Memory B cell (primary cell): ENCODE measurements at regions not wholly inside any gene's neighbourhood (a gene's known extent, or its start where the extent isn't known, plus 50 kb on each side); places are given as distances from the start of the nearest gene placed in this dataset.
"Not testable (repeated sequence)": the region's sequence is repeated elsewhere in the genome, so short reads cannot be mapped to it uniquely, and the experiment has no call there.

Source experiments
- ATAC-seq: fragments of 150-1000 bp; cut with Tn5 transposase; 2 replicates; pipeline ENCODE4 v1.10.0; 2021; ENCODE audit warnings: low read depth, mild to moderate bottlenecking, moderate library complexity
- DNase-seq, 2 donors: peaks; one replicate each; pipeline ENCODE4 v3.0.0; 2022; ENCODE audit warnings: low spot score in 2 of 2
- H3K27ac Mint-ChIP-seq: one replicate; pipeline ENCODE4 v1.8.0; 2022; ENCODE audit warnings: mild to moderate bottlenecking, moderate library complexity, mixed read lengths
- H3K27me3 Mint-ChIP-seq: one replicate; pipeline ENCODE4 v1.8.0; 2022; ENCODE audit warnings: mixed read lengths
- H3K36me3 Mint-ChIP-seq: one replicate; pipeline ENCODE4 v1.8.0; 2022; ENCODE audit warnings: mild to moderate bottlenecking, mixed read lengths
- H3K4me1 Mint-ChIP-seq: one replicate; pipeline ENCODE4 v1.8.0; 2022; ENCODE audit warnings: mixed read lengths
- H3K4me3 Mint-ChIP-seq: one replicate; pipeline ENCODE4 v1.8.0; 2022; ENCODE audit warnings: mild to moderate bottlenecking, moderate library complexity, mixed read lengths
- H3K9me3 Mint-ChIP-seq: one replicate; pipeline ENCODE4 v1.8.0; 2022; ENCODE audit warnings: mixed read lengths

GRCh38 chr13:24982333-24982999 is 113.5 kb upstream of the PABPC3 start:
- no peaks in the 10 kb centered on the region for H3K9me3 Mint-ChIP-seq
- H3K36me3 Mint-ChIP-seq: no peaks in the 10 kb centered on the region
- peaks cover 4% of the 10 kb centered on the region for H3K4me1 Mint-ChIP-seq
- peaks cover 9% of the 10 kb centered on the region for H3K27me3 Mint-ChIP-seq
- ATAC-seq (no peak), DNase-seq (no peak)
- H3K27ac Mint-ChIP-seq: no peak overlapping the region
- no peak overlapping the region for H3K4me3 Mint-ChIP-seq

- Mint-ChIP-seq H3K9me3 (no peaks in the 10 kb centered on the region), H3K27me3 (peaks cover 10% of the 10 kb centered on the region), H3K36me3 (no peaks in the 10 kb centered on the region), H3K27ac (no peak overlapping the region), H3K4me3 (no peak overlapping the region), H3K4me1 (peaks cover 4% of the 10 kb centered on the region)
- no peak for DNase-seq
- no peak for ATAC-seq
These were observed 112.8 kb upstream of the PABPC3 start for GRCh38 chr13:24983094-24983493.

- H3K36me3 Mint-ChIP-seq: no peaks in the 10 kb centered on the region
- peaks cover 4% of the 10 kb centered on the region for H3K4me1 Mint-ChIP-seq
- no peak for ATAC-seq
- H3K27me3 Mint-ChIP-seq: peaks cover 10% of the 10 kb centered on the region
- H3K9me3 Mint-ChIP-seq: no peaks in the 10 kb centered on the region
- H3K27ac Mint-ChIP-seq: no peak overlapping the region
- H3K4me3 Mint-ChIP-seq: no peak overlapping the region
- no peak for DNase-seq
These were observed 111.8 kb upstream of the PABPC3 start for GRCh38 chr13:24984134-24984533.

GRCh38 chr13:24985107-24985506 is 110.8 kb upstream of the PABPC3 start:
- H3K4me1 Mint-ChIP-seq: peaks cover 4% of the 10 kb centered on the region
- H3K36me3 Mint-ChIP-seq: no peaks in the 10 kb centered on the region
- DNase-seq (no peak), ATAC-seq (no peak)
- H3K27ac Mint-ChIP-seq: no peak overlapping the region
- H3K9me3 Mint-ChIP-seq: no peaks in the 10 kb centered on the region
- no peak overlapping the region for H3K4me3 Mint-ChIP-seq
- H3K27me3 Mint-ChIP-seq: peaks cover 10% of the 10 kb centered on the region

- ATAC-seq (no peak), DNase-seq (no peak)
- H3K4me1 Mint-ChIP-seq: peaks cover 4% of the 10 kb centered on the region
- H3K4me3 Mint-ChIP-seq: no peak overlapping the region
- peaks cover 13% of the 10 kb centered on the region for H3K27me3 Mint-ChIP-seq
- H3K27ac Mint-ChIP-seq: no peak overlapping the region
- H3K36me3 Mint-ChIP-seq: no peaks in the 10 kb centered on the region
- H3K9me3 Mint-ChIP-seq: no peaks in the 10 kb centered on the region
These were observed 110.0 kb upstream of the PABPC3 start for GRCh38 chr13:24985896-24986295.

- DNase-seq: no peak
- no peak overlapping the region for H3K4me3 Mint-ChIP-seq
- H3K27ac Mint-ChIP-seq: no peak overlapping the region
- no peak for ATAC-seq
- H3K27me3 Mint-ChIP-seq: peaks cover 16% of the 10 kb centered on the region
- peaks cover 4% of the 10 kb centered on the region for H3K4me1 Mint-ChIP-seq
- no peaks in the 10 kb centered on the region for H3K9me3 Mint-ChIP-seq
- H3K36me3 Mint-ChIP-seq: no peaks in the 10 kb centered on the region
These were observed 109.1 kb upstream of the PABPC3 start for GRCh38 chr13:24986826-24987225.

GRCh38 chr13:24989959-24990358 is 106.0 kb upstream of the PABPC3 start:
- H3K4me1 Mint-ChIP-seq, H3K36me3 Mint-ChIP-seq, H3K9me3 Mint-ChIP-seq, ATAC-seq, H3K4me3 Mint-ChIP-seq, H3K27me3 Mint-ChIP-seq, H3K27ac Mint-ChIP-seq, DNase-seq: not testable (repeated sequence)

GRCh38 chr13:24992946-24993345 is 103.0 kb upstream of the PABPC3 start:
- H3K9me3 Mint-ChIP-seq, H3K27me3 Mint-ChIP-seq, H3K4me1 Mint-ChIP-seq, H3K4me3 Mint-ChIP-seq, ATAC-seq, H3K36me3 Mint-ChIP-seq, H3K27ac Mint-ChIP-seq, DNase-seq: not testable (repeated sequence)

- peak; percentile 91 for ATAC-seq
- peak; percentile 43 to 72 for DNase-seq
- Mint-ChIP-seq H3K27me3 (peaks cover 19% of the 10 kb centered on the region), H3K27ac (no peak overlapping the region), H3K4me3 (no peak overlapping the region), H3K36me3 (no peaks in the 10 kb centered on the region), H3K4me1 (peaks cover 6% of the 10 kb centered on the region), H3K9me3 (no peaks in the 10 kb centered on the region)
These were observed 100.6 kb upstream of the PABPC3 start for GRCh38 chr13:24995225-24995804.

- no peaks in the 10 kb centered on the region for H3K9me3 Mint-ChIP-seq
- DNase-seq: peak in 1 of 2 donors; percentile 30
- no peak for ATAC-seq
- H3K27me3 Mint-ChIP-seq: peaks cover 20% of the 10 kb centered on the region
- H3K27ac Mint-ChIP-seq: no peak overlapping the region
- peaks cover 6% of the 10 kb centered on the region for H3K4me1 Mint-ChIP-seq
- H3K4me3 Mint-ChIP-seq: no peak overlapping the region
- H3K36me3 Mint-ChIP-seq: no peaks in the 10 kb centered on the region
These were observed 98.5 kb upstream of the PABPC3 start for GRCh38 chr13:24997367-24997967.

- Mint-ChIP-seq H3K9me3 (no peaks in the 10 kb centered on the region), H3K27me3 (peaks cover 22% of the 10 kb centered on the region), H3K4me1 (peaks cover 6% of the 10 kb centered on the region), H3K36me3 (no peaks in the 10 kb centered on the region), H3K4me3 (no peak overlapping the region), H3K27ac (no peak overlapping the region)
- ATAC-seq (no peak), DNase-seq (no peak)
These were observed 97.5 kb upstream of the PABPC3 start for GRCh38 chr13:24998433-24998832.

GRCh38 chr13:25001476-25002206 is 94.3 kb upstream of the PABPC3 start:
- H3K4me1 Mint-ChIP-seq: peaks cover 2% of the 10 kb centered on the region
- ATAC-seq: no peak
- no peak overlapping the region for H3K4me3 Mint-ChIP-seq
- peaks cover 19% of the 10 kb centered on the region for H3K27me3 Mint-ChIP-seq
- no peaks in the 10 kb centered on the region for H3K9me3 Mint-ChIP-seq
- no peak for DNase-seq
- no peak overlapping the region for H3K27ac Mint-ChIP-seq
- no peaks in the 10 kb centered on the region for H3K36me3 Mint-ChIP-seq

GRCh38 chr13:25002311-25002710 is 93.6 kb upstream of the PABPC3 start:
- DNase-seq, H3K9me3 Mint-ChIP-seq, H3K4me3 Mint-ChIP-seq, H3K4me1 Mint-ChIP-seq, ATAC-seq, H3K36me3 Mint-ChIP-seq, H3K27ac Mint-ChIP-seq: not testable (repeated sequence)
- H3K27me3 Mint-ChIP-seq: peaks cover 19% of the 10 kb centered on the region

GRCh38 chr13:25004489-25004888 is 91.4 kb upstream of the PABPC3 start:
- H3K4me3 Mint-ChIP-seq, H3K27ac Mint-ChIP-seq, DNase-seq, ATAC-seq, H3K4me1 Mint-ChIP-seq, H3K36me3 Mint-ChIP-seq, H3K9me3 Mint-ChIP-seq: not testable (repeated sequence)
- H3K27me3 Mint-ChIP-seq: peaks cover 14% of the 10 kb centered on the region
